Bronchial epithelial cell (primary cell): ENCODE measurements at regions not wholly inside any gene's neighbourhood (a gene's known extent, or its start where the extent isn't known, plus 50 kb on each side); places are given as distances from the start of the nearest gene placed in this dataset.
A peak's percentile ranks its signal among the peaks of the same experiment; 100 is the strongest.

ENCODE experiments used
- DNase-seq: peaks from one replicate; pipeline ENCODE4 v3.0.0-alpha.2; 2010; ENCODE audit warnings: low read depth
- FAIRE-seq: peaks from 2 replicates; lab custom pipeline; 2011; peaks lifted over from hg19 to GRCh38; lab: Jason Lieb, UNC
- H3K27me3 ChIP-seq: 2 replicates; pipeline ENCODE4 v1.5.1; 2011; ENCODE audit warnings: low read length; ENCODE audit not compliant: control insufficient read depth, insufficient read depth
- H3K36me3 ChIP-seq: 2 replicates; pipeline ENCODE4 v1.5.1; 2011; ENCODE audit warnings: low read length; ENCODE audit not compliant: control insufficient read depth, insufficient read depth
- H3K4me3 ChIP-seq: 2 replicates; pipeline ENCODE4 v1.5.1; 2011; ENCODE audit warnings: mild to moderate bottlenecking, low read depth, low read length, control low read depth
- CTCF ChIP-seq: IDR thresholded peaks from 2 replicates; pipeline ENCODE4 v1.5.1; 2011; ENCODE audit warnings: mild to moderate bottlenecking, moderate library complexity, low read length, control low read depth, inconsistent platforms; ENCODE audit not compliant: insufficient read depth, severe bottlenecking

- TF ChIP-seq CTCF = no peak
- no peaks in the 10 kb centered on the region for H3K36me3 ChIP-seq
- no peak overlapping the region for H3K4me3 ChIP-seq
- no peak for DNase-seq
- FAIRE-seq = no peak
- H3K27me3 ChIP-seq = no peaks in the 10 kb centered on the region
Measured at GRCh38 chr21:18518054-18518481, 114.5 kb upstream of the TMPRSS15 start.

GRCh38 chr21:18521204-18521603, 117.6 kb upstream of the TMPRSS15 start:
- FAIRE-seq = no peak

GRCh38 chr21:18522181-18522972, 118.8 kb upstream of the TMPRSS15 start:
- H3K4me3 ChIP-seq = no peak overlapping the region
- FAIRE-seq = no peak
- no peak for TF ChIP-seq CTCF
- no peak for DNase-seq
- H3K27me3 ChIP-seq = no peaks in the 10 kb centered on the region
- no peaks in the 10 kb centered on the region for H3K36me3 ChIP-seq

More at GRCh38 chr21:18521204-18521603, 117.6 kb upstream of the TMPRSS15 start:
- H3K36me3 ChIP-seq = no peaks in the 10 kb centered on the region
- DNase-seq = no peak
- no peak overlapping the region for H3K4me3 ChIP-seq
- no peaks in the 10 kb centered on the region for H3K27me3 ChIP-seq
- no peak for TF ChIP-seq CTCF

GRCh38 chr21:18524097-18524880, 120.7 kb upstream of the TMPRSS15 start:
- Histone ChIP-seq H3K27me3 (no peaks in the 10 kb centered on the region), H3K36me3 (no peaks in the 10 kb centered on the region), H3K4me3 (no peak overlapping the region)
- no peak for FAIRE-seq
- no peak for DNase-seq
- TF ChIP-seq CTCF = no peak

- FAIRE-seq = no peak
- TF ChIP-seq CTCF = no peak
- Histone ChIP-seq H3K36me3 (no peaks in the 10 kb centered on the region), H3K27me3 (no peaks in the 10 kb centered on the region), H3K4me3 (no peak overlapping the region)
- peak; percentile 68 for DNase-seq
Measured at GRCh38 chr21:18529254-18529653, 125.7 kb upstream of the TMPRSS15 start.
